ENCODE measurements at regions not wholly inside any gene's neighbourhood (a gene's known extent, or its start where the extent isn't known, plus 50 kb on each side); places are given as distances from the start of the nearest gene placed in this dataset.

- Mint-ChIP-seq H3K36me3 (ENCODE audit: low read depth, unreplicated experiment) (no peaks in the 10 kb centered on the region), H3K4me3 (ENCODE audit: unreplicated experiment) (no peak overlapping the region), H3K27me3 (ENCODE audit: low read depth, unreplicated experiment) (peaks cover 5% of the 10 kb centered on the region), H3K27ac (ENCODE audit: unreplicated experiment) (no peak overlapping the region), H3K9me3 (ENCODE audit: unreplicated experiment) (no peaks in the 10 kb centered on the region), H3K4me1 (ENCODE audit: low read depth, unreplicated experiment) (peaks cover 5% of the 10 kb centered on the region)
- H3K36me3 ChIP-seq (ENCODE audit: insufficient read depth, low read length) = no peaks in the 10 kb centered on the region
- no peaks in the 10 kb centered on the region for H3K27me3 ChIP-seq (ENCODE audit: insufficient read depth, low read length)
- TF ChIP-seq CTCF (IDR thresholded peaks at IDR 0.05; ENCODE audit: insufficient read depth, low read depth, low read length) (no peak), EZH2 (IDR thresholded peaks at IDR 0.05; ENCODE audit: insufficient read depth, low read length) (no peak)
- no peaks in the 10 kb centered on the region for H3K79me2 ChIP-seq (ENCODE audit: insufficient read depth, low read length)
- H3K27ac ChIP-seq (ENCODE audit: low read depth, low read length) = no peak overlapping the region
- no peaks in the 10 kb centered on the region for H4K20me1 ChIP-seq (ENCODE audit: insufficient read depth, low read length)
- no peak overlapping the region for H3K9ac ChIP-seq (ENCODE audit: low read length)
- no peaks in the 10 kb centered on the region for H3K4me1 ChIP-seq (ENCODE audit: insufficient read depth, low read length)
- H2AFZ ChIP-seq (ENCODE audit: low read depth, low read length) = no peak overlapping the region
- H3K9me3 ChIP-seq (ENCODE audit: insufficient read depth, low read depth, low read length) = no peaks in the 10 kb centered on the region
- DNase-seq (ENCODE audit: low read depth) (no peak), FAIRE-seq (no peak)
- H3K4me2 ChIP-seq (ENCODE audit: low read length) = no peak overlapping the region
- H3K4me3 ChIP-seq (ENCODE audit: insufficient read depth, low read depth, low read length) = no peak overlapping the region
These were observed 471.7 kb upstream of the STXBP6 start for GRCh38 chr14:25521616-25522015.

- H4K20me1 ChIP-seq (ENCODE audit: insufficient read depth, low read length) = no peaks in the 10 kb centered on the region
- TF ChIP-seq EZH2 (IDR thresholded peaks at IDR 0.05; ENCODE audit: insufficient read depth, low read length) = no peak
- H2AFZ ChIP-seq (ENCODE audit: low read depth, low read length) = no peak overlapping the region
- no peaks in the 10 kb centered on the region for H3K27me3 ChIP-seq (ENCODE audit: insufficient read depth, low read length)
- no peak overlapping the region for H3K4me3 ChIP-seq (ENCODE audit: insufficient read depth, low read depth, low read length)
- no peak overlapping the region for H3K4me2 ChIP-seq (ENCODE audit: low read length)
- H3K9me3 ChIP-seq (ENCODE audit: insufficient read depth, low read depth, low read length) = no peaks in the 10 kb centered on the region
- Mint-ChIP-seq H3K4me1 (ENCODE audit: low read depth, unreplicated experiment) (peaks cover 10% of the 10 kb centered on the region), H3K27me3 (ENCODE audit: low read depth, unreplicated experiment) (peaks cover 5% of the 10 kb centered on the region), H3K27ac (ENCODE audit: unreplicated experiment) (no peak overlapping the region), H3K36me3 (ENCODE audit: low read depth, unreplicated experiment) (no peaks in the 10 kb centered on the region), H3K9me3 (ENCODE audit: unreplicated experiment) (no peaks in the 10 kb centered on the region), H3K4me3 (ENCODE audit: unreplicated experiment) (no peak overlapping the region)
- no peaks in the 10 kb centered on the region for H3K36me3 ChIP-seq (ENCODE audit: insufficient read depth, low read length)
- no peak overlapping the region for H3K27ac ChIP-seq (ENCODE audit: low read depth, low read length)
- FAIRE-seq = no peak
- no peaks in the 10 kb centered on the region for H3K79me2 ChIP-seq (ENCODE audit: insufficient read depth, low read length)
- H3K9ac ChIP-seq (ENCODE audit: low read length) = no peak overlapping the region
- no peak for DNase-seq (ENCODE audit: low read depth)
- H3K4me1 ChIP-seq (ENCODE audit: insufficient read depth, low read length) = no peaks in the 10 kb centered on the region
These were observed 470.9 kb upstream of the STXBP6 start for GRCh38 chr14:25520821-25521220.

- FAIRE-seq = no peak
These were observed 468.4 kb upstream of the STXBP6 start for GRCh38 chr14:25518364-25518763.

More at GRCh38 chr14:25518364-25518763, 468.4 kb upstream of the STXBP6 start:
- TF ChIP-seq EZH2 (IDR thresholded peaks at IDR 0.05; ENCODE audit: insufficient read depth, low read length) = no peak
- TF ChIP-seq CTCF (IDR thresholded peaks at IDR 0.05; ENCODE audit: insufficient read depth, low read depth, low read length) = no peak
- H3K36me3 ChIP-seq (ENCODE audit: insufficient read depth, low read length) = no peaks in the 10 kb centered on the region
- no peak overlapping the region for H3K27ac Mint-ChIP-seq (ENCODE audit: unreplicated experiment)
- no peaks in the 10 kb centered on the region for H3K9me3 Mint-ChIP-seq (ENCODE audit: unreplicated experiment)
- H3K27me3 Mint-ChIP-seq (ENCODE audit: low read depth, unreplicated experiment) = peaks cover 5% of the 10 kb centered on the region
- no peaks in the 10 kb centered on the region for H3K27me3 ChIP-seq (ENCODE audit: insufficient read depth, low read length)
- H3K36me3 Mint-ChIP-seq (ENCODE audit: low read depth, unreplicated experiment) = no peaks in the 10 kb centered on the region
- no peak overlapping the region for H2AFZ ChIP-seq (ENCODE audit: low read depth, low read length)
- H3K9ac ChIP-seq (ENCODE audit: low read length) = no peak overlapping the region
- H3K4me1 ChIP-seq (ENCODE audit: insufficient read depth, low read length) = no peaks in the 10 kb centered on the region
- H3K4me3 Mint-ChIP-seq (ENCODE audit: unreplicated experiment) = no peak overlapping the region
- H3K9me3 ChIP-seq (ENCODE audit: insufficient read depth, low read depth, low read length) = peaks cover 3% of the 10 kb centered on the region
- H4K20me1 ChIP-seq (ENCODE audit: insufficient read depth, low read length) = no peaks in the 10 kb centered on the region
- H3K27ac ChIP-seq (ENCODE audit: low read depth, low read length) = no peak overlapping the region
- no peak overlapping the region for H3K4me2 ChIP-seq (ENCODE audit: low read length)
- no peak for DNase-seq (ENCODE audit: low read depth)
- no peak overlapping the region for H3K4me3 ChIP-seq (ENCODE audit: insufficient read depth, low read depth, low read length)
- H3K79me2 ChIP-seq (ENCODE audit: insufficient read depth, low read length) = no peaks in the 10 kb centered on the region
- peaks cover 10% of the 10 kb centered on the region for H3K4me1 Mint-ChIP-seq (ENCODE audit: low read depth, unreplicated experiment)

All from astrocyte (in vitro differentiated cells and primary cell).